WI38 (cell line): ENCODE measurements at regions not wholly inside any gene's neighbourhood (a gene's known extent, or its start where the extent isn't known, plus 50 kb on each side); places are given as distances from the start of the nearest gene placed in this dataset.

Experiments
- H3K4me3 ChIP-seq: 2 replicates; pipeline ENCODE4 v1.5.1; 2011; ENCODE audit warnings: low read depth, mild to moderate bottlenecking, control low read depth, low read length
- TF ChIP-seq, protein P1 (sequence below): IDR thresholded peaks from 2 replicates; pipeline ENCODE4 v1.5.1; 2012; ENCODE audit warnings: low read depth, mild to moderate bottlenecking, control low read depth, low read length

- TF ChIP-seq, protein P1, sequence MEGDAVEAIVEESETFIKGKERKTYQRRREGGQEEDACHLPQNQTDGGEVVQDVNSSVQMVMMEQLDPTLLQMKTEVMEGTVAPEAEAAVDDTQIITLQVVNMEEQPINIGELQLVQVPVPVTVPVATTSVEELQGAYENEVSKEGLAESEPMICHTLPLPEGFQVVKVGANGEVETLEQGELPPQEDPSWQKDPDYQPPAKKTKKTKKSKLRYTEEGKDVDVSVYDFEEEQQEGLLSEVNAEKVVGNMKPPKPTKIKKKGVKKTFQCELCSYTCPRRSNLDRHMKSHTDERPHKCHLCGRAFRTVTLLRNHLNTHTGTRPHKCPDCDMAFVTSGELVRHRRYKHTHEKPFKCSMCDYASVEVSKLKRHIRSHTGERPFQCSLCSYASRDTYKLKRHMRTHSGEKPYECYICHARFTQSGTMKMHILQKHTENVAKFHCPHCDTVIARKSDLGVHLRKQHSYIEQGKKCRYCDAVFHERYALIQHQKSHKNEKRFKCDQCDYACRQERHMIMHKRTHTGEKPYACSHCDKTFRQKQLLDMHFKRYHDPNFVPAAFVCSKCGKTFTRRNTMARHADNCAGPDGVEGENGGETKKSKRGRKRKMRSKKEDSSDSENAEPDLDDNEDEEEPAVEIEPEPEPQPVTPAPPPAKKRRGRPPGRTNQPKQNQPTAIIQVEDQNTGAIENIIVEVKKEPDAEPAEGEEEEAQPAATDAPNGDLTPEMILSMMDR: no peak
Measured at GRCh38 chr1:239706245-239706892, 320.0 kb downstream of the CHRM3 start.

GRCh38 chr1:239707615-239708014 is 321.2 kb downstream of the CHRM3 start:
- TF ChIP-seq, protein P1: no peak
- no peak overlapping the region for H3K4me3 ChIP-seq

More at GRCh38 chr1:239706245-239706892, 320.0 kb downstream of the CHRM3 start:
- H3K4me3 ChIP-seq: no peak overlapping the region

DNA sequence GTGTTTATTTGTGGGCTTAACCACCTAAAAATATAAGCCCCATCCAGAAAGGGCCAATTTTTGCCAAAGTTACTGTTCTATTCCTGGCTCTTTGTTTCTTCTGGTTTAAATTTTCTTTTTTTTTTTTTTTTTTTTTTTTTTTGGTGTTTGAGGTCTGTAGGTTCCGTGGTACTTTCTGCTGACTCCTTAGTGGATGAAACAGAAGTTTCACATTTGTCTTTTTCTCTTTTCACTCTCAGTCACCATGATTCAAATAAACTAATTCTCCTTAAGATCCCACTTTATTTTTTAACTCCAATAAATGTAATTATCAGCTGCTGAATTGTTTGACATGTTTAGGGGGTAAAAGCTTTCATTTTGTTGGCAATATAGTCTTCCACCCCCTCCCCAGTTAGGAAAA is 322.3 kb downstream of the CHRM3 start:
- no peak overlapping the region for H3K4me3 ChIP-seq
- TF ChIP-seq, protein P1: no peak

GRCh38 chr1:239711768-239712167 is 325.4 kb downstream of the CHRM3 start:
- H3K4me3 ChIP-seq: no peak overlapping the region
- TF ChIP-seq, protein P1: no peak

- TF ChIP-seq, protein P1: no peak
- H3K4me3 ChIP-seq: no peak overlapping the region
Measured at GRCh38 chr1:239717097-239717917, 330.9 kb downstream of the CHRM3 start.

DNA sequence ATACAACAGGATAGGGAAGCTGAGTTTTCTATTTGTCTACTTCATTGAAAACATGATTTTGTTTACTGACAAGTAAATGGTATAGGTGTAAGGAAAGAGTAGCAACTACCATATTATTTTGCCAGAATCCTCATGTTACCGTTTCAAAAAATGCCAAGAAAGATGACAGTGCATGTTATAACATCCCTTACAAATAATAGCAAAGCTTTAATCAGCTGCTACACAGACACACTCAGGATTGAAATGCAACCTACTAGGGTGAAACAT is 331.5 kb downstream of the CHRM3 start:
- TF ChIP-seq, protein P1: no peak
- no peak overlapping the region for H3K4me3 ChIP-seq

GRCh38 chr1:239718571-239718970 is 332.2 kb downstream of the CHRM3 start:
- no peak overlapping the region for H3K4me3 ChIP-seq
- TF ChIP-seq, protein P1: no peak
